Mesodermal cell (in vitro differentiated cells): ENCODE measurements at regions not wholly inside any gene's neighbourhood (a gene's known extent, or its start where the extent isn't known, plus 50 kb on each side); places are given as distances from the start of the nearest gene placed in this dataset.

Experiments
- H3K27ac ChIP-seq: 2 replicates; pipeline ENCODE4 v1.7.0; 2013; ENCODE audit warnings: mild to moderate bottlenecking, low read depth, low read length, moderate library complexity; ENCODE audit not compliant: severe bottlenecking
- H3K36me3 ChIP-seq: 2 replicates; pipeline ENCODE4 v1.7.1; 2013; ENCODE audit warnings: mild to moderate bottlenecking, low read length, moderate library complexity; ENCODE audit not compliant: control insufficient read depth, insufficient read depth
- H3K4me1 ChIP-seq: one replicate; pipeline ENCODE4 v1.7.1; 2013; ENCODE audit warnings: mild to moderate bottlenecking, low read length; ENCODE audit not compliant: insufficient read depth, control insufficient read depth, poor library complexity, severe bottlenecking
- H3K4me3 ChIP-seq: 2 replicates; pipeline ENCODE4 v1.7.0; 2013; ENCODE audit warnings: low read length, control low read depth, mild to moderate bottlenecking; ENCODE audit not compliant: insufficient read depth, poor library complexity, severe bottlenecking; ENCODE audit errors: extremely low read depth
- H3K9me3 ChIP-seq: 2 replicates; pipeline ENCODE4 v1.7.1; 2013; ENCODE audit warnings: mild to moderate bottlenecking, low read length, moderate library complexity; ENCODE audit not compliant: control insufficient read depth
- WGBS, 2 experiments: methylation state at CpG; one replicate each; pipeline ENCODE4 v1.1.5; 2013; ENCODE audit warnings: missing lambda C conversion rate in 2 of 2; ENCODE audit not compliant: insufficient coverage in 2 of 2; 5-methylcytosine and 5-hydroxymethylcytosine counted together

GRCh38 chr13:83298617-83299016 lies 583.7 kb downstream of the SLITRK1 start:
- no CpG with 5 or more reads among the region's 1 CpG for WGBS, 2 experiments
- no peak overlapping the region for H3K4me3 ChIP-seq

DNA sequence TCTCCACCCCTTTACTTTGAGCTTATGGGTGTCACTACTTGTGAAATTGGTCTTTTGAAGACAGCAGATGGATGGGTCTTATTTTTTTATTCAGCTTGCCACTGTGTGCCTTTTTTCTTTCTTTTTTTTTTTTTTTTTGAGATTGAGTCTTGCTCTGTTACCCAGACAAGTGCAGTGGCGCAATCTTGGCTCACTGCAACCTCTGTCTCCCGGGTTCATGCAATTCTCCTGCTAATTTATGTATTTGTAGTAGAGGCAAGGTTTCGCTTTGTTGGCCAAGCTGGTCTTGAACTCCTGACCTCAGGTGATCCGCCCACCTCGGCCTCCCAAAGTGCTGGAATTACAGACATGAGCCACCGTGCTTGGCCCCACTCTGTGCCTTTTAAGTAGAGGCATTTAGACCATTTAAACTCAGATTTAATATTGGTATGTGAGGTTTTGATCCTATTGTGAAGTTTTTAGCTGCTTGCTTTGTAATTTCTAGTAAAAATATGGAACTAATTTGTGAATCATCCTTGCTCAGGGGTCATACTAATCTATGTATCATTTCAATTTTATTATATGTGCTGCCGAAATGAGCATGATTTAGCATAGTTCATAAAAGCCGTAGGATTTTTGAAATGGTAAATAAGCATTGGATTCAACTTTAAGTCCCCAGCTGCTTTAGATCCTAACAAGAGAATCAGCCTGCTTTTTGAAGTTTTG lies 584.5 kb downstream of the SLITRK1 start:
- H3K36me3 ChIP-seq, result no peaks in the 10 kb centered on the region
- H3K4me1 ChIP-seq, result no peaks in the 10 kb centered on the region
- no peaks in the 10 kb centered on the region for H3K9me3 ChIP-seq
- no peak overlapping the region for H3K4me3 ChIP-seq
- no peak overlapping the region for H3K27ac ChIP-seq
- WGBS, 2 experiments, result 74 to 92% methylated on average over 2 to 7 of the region's 8 CpGs

More at GRCh38 chr13:83298617-83299016, 583.7 kb downstream of the SLITRK1 start:
- no peak overlapping the region for H3K27ac ChIP-seq
- no peaks in the 10 kb centered on the region for H3K4me1 ChIP-seq
- H3K36me3 ChIP-seq, result no peaks in the 10 kb centered on the region
- no peaks in the 10 kb centered on the region for H3K9me3 ChIP-seq

GRCh38 chr13:83295686-83296085 lies 586.6 kb downstream of the SLITRK1 start:
- H3K4me1 ChIP-seq, result no peaks in the 10 kb centered on the region
- H3K9me3 ChIP-seq, result no peaks in the 10 kb centered on the region
- H3K4me3 ChIP-seq, result no peak overlapping the region
- no peaks in the 10 kb centered on the region for H3K36me3 ChIP-seq
- H3K27ac ChIP-seq, result no peak overlapping the region

GRCh38 chr13:83286737-83287136 lies 595.5 kb downstream of the SLITRK1 start:
- H3K9me3 ChIP-seq, result no peaks in the 10 kb centered on the region
- no peaks in the 10 kb centered on the region for H3K4me1 ChIP-seq

DNA sequence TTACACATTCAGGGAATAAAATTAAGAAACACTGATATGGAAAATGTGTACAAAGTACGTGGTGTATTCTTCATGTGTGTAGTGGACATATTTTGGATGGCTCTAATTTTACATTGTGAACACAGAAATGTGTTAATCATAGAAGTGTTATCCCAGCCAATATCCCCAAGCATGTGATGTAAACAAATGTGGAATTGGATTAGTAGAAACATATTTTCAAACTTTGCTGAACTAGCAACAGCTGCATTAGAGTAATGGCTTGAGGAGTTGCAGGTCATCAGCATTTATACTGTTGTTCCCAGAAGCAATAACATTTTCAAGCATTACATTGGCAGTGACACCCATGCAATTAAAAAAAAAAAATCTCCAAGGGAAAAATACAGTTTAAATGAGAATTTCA lies 600.6 kb downstream of the SLITRK1 start:
- Histone ChIP-seq H3K9me3 (no peaks in the 10 kb centered on the region), H3K27ac (no peak overlapping the region), H3K4me3 (no peak overlapping the region), H3K4me1 (no peaks in the 10 kb centered on the region), H3K36me3 (no peaks in the 10 kb centered on the region)
- WGBS, 2 experiments, result 83% methylated on average over 1 of the region's 1 CpG; no CpG with 5 or more reads in 1 of the 2 experiments

More at GRCh38 chr13:83286737-83287136, 595.5 kb downstream of the SLITRK1 start:
- H3K36me3 ChIP-seq, result no peaks in the 10 kb centered on the region
- H3K4me3 ChIP-seq, result no peak overlapping the region
- no peak overlapping the region for H3K27ac ChIP-seq

DNA sequence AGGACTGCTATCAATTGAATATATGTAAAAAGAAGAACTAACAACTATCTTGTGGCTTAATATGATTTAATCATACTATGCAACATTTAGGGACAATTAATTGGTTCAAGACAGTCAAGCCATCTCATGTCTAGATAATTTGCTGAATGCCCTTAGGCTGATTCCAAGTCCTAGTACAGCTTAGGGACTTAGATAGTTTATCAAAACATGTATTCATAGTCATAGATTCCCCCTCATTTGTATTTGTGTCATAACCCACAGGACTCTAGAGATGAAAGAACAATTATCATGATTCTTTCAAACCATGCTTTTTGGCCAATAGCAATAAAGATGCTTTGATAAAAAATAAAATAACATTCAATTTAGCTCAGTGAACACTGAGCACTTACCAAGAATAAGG lies 607.6 kb downstream of the SLITRK1 start:
- H3K27ac ChIP-seq, result no peak overlapping the region
- no peaks in the 10 kb centered on the region for H3K4me1 ChIP-seq
- H3K4me3 ChIP-seq, result no peak overlapping the region
- H3K9me3 ChIP-seq, result no peaks in the 10 kb centered on the region
- no peaks in the 10 kb centered on the region for H3K36me3 ChIP-seq

DNA sequence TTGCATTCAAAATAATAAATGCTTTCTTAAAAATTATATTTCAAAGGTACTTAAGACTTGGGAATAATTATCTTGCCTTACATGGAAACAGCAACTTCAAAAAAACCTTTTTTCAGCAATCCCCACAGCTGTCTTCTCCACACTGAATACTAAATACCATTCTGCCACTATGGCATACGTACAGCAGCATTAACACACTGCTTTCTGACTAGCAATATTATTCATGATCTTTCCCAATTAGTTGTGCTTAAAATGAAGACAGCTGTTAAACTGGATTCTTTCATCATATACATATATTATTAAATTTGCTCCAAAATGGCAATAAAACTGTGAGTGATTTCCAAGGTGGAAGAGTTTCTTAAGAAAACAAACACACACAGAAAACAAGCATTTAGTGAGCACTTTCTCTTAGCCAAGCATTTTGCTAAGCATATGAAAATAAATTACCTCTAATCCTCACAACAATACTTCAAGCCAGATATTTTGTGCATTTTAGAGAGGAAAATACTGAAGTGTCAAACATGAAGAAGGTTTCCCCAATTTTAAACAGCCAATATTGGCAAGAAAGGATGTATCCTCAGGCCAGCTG lies 609.5 kb downstream of the SLITRK1 start:
- WGBS, 2 experiments, result 86 to 100% methylated on average over 1 of the region's 1 CpG
- Histone ChIP-seq H3K36me3 (no peaks in the 10 kb centered on the region), H3K27ac (no peak overlapping the region), H3K9me3 (no peaks in the 10 kb centered on the region), H3K4me1 (no peaks in the 10 kb centered on the region), H3K4me3 (no peak overlapping the region)

GRCh38 chr13:83272076-83272475 lies 610.2 kb downstream of the SLITRK1 start:
- no peak overlapping the region for H3K27ac ChIP-seq
- no peaks in the 10 kb centered on the region for H3K4me1 ChIP-seq
- no peak overlapping the region for H3K4me3 ChIP-seq
- H3K36me3 ChIP-seq, result no peaks in the 10 kb centered on the region
- no peaks in the 10 kb centered on the region for H3K9me3 ChIP-seq
- WGBS, 2 experiments, result no CpG with 5 or more reads among the region's 1 CpG

- no peaks in the 10 kb centered on the region for H3K9me3 ChIP-seq
- H3K27ac ChIP-seq, result no peak overlapping the region
- no peak overlapping the region for H3K4me3 ChIP-seq
- no CpG with 5 or more reads among the region's 5 CpGs for WGBS, 2 experiments
- H3K4me1 ChIP-seq, result no peaks in the 10 kb centered on the region
- no peaks in the 10 kb centered on the region for H3K36me3 ChIP-seq
Measured at GRCh38 chr13:83265279-83265678, 617.0 kb downstream of the SLITRK1 start.

GRCh38 chr13:83248751-83249150 lies 633.5 kb downstream of the SLITRK1 start:
- no peaks in the 10 kb centered on the region for H3K9me3 ChIP-seq
- WGBS, 2 experiments, result 89 to 95% methylated on average over 4 to 6 of the region's 6 CpGs

DNA sequence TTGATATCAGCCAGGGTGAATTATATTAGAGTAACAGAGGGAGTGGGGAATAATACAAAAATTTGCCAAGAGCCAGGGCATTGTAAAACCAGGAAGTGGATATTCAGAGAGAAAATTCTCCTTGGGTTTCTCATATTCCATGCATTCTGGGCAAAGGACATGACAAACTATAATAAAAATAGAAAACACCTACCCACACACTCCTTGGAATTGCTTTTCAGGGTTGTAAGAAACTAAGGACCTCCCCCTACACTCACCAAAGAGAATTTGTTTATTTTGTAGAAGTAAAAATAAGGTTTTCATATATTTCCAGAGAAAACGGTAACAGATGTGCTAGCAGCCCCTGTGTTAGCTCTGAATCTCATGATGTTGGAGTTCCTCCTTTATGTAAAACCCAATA lies 649.6 kb downstream of the SLITRK1 start:
- no peaks in the 10 kb centered on the region for H3K4me1 ChIP-seq
- no peaks in the 10 kb centered on the region for H3K9me3 ChIP-seq
- no peaks in the 10 kb centered on the region for H3K36me3 ChIP-seq
- no CpG with 5 or more reads among the region's 1 CpG for WGBS, 2 experiments
- H3K4me3 ChIP-seq, result no peak overlapping the region
- H3K27ac ChIP-seq, result no peak overlapping the region

More at GRCh38 chr13:83248751-83249150, 633.5 kb downstream of the SLITRK1 start:
- Histone ChIP-seq H3K36me3 (no peaks in the 10 kb centered on the region), H3K4me3 (no peak overlapping the region), H3K4me1 (no peaks in the 10 kb centered on the region), H3K27ac (no peak overlapping the region)
